Prostate gland (tissue), 2 donors: ENCODE measurements at regions not wholly inside any gene's neighbourhood (a gene's known extent, or its start where the extent isn't known, plus 50 kb on each side); places are given as distances from the start of the nearest gene placed in this dataset.

Experiments
- POLR2A ChIP-seq: fragments of 450-650 bp; IDR thresholded peaks from one replicate; pipeline ENCODE4 v1.6.1; 2016; ENCODE audit warnings: antibody characterized with exemption, mild to moderate bottlenecking
- TF ChIP-seq, protein P1 (sequence below), 4 experiments: fragments of 200-600 bp in 2 of 4; fragments of 450-650 bp in 2 of 4; sonication (generic) in 2 of 4; IDR thresholded peaks; 1 replicate in 3 of 4; 2 replicates in 1 of 4; pipeline ENCODE4 v1.5.1; 2016 to 2019; ENCODE audit warnings: antibody characterized with exemption in 4 of 4, mild to moderate bottlenecking in 2 of 4, moderate library complexity in 2 of 4

DNA sequence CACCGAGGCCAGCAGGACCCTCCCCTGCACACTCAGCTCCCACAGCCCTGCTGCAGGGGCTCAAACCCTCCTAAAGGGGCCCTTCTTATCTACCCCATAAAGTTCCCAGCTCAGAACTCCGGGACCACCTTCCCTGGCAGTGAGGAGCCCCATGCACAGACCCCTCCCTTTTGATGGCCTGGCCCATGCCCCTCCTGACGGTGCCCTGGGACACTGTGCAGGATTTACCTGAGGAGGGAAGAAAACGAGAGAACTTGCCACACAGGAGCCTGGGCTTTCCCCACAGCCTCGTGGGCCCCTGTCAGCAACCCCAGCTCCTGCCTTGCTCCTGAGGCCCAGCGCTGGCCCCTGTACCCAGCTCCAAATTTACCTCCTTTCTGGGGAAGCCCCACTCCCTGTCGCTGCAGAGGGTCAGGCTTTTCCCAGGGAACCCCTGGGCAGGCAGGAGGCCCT lies 206.3 kb upstream of the SALL3 start:
- no peak for TF ChIP-seq POLR2A
- TF ChIP-seq, protein P1, sequence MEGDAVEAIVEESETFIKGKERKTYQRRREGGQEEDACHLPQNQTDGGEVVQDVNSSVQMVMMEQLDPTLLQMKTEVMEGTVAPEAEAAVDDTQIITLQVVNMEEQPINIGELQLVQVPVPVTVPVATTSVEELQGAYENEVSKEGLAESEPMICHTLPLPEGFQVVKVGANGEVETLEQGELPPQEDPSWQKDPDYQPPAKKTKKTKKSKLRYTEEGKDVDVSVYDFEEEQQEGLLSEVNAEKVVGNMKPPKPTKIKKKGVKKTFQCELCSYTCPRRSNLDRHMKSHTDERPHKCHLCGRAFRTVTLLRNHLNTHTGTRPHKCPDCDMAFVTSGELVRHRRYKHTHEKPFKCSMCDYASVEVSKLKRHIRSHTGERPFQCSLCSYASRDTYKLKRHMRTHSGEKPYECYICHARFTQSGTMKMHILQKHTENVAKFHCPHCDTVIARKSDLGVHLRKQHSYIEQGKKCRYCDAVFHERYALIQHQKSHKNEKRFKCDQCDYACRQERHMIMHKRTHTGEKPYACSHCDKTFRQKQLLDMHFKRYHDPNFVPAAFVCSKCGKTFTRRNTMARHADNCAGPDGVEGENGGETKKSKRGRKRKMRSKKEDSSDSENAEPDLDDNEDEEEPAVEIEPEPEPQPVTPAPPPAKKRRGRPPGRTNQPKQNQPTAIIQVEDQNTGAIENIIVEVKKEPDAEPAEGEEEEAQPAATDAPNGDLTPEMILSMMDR (IDR thresholded peaks at IDR 0.05): no peak
